ENCODE measurements at regions not wholly inside any gene's neighbourhood (a gene's known extent, or its start where the extent isn't known, plus 50 kb on each side); places are given as distances from the start of the nearest gene placed in this dataset.

DNA sequence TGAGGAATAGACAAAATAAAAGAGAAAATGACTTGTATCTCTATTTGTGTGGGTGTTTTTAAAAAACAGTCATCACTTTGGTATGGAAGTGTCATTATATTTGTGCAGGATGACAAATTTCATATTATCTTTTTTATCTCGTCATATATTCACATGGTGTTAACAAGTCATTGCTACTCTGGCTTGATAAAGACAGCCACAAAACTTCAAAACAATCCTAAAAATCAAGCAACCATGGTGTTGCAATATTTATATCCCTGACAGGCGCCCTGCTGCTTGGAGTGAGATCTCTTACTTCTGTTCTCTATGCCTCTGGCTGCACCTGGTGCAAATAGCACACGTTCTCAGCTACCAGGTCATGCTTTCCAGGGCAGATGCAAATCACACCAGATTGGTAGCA, 278.0 kb upstream of the EPHA4 start:
- Histone ChIP-seq H3K27ac (no peak overlapping the region), H3K4me1 (no peaks in the 10 kb centered on the region), H3K9me3 (no peaks in the 10 kb centered on the region), H3K27me3 (no peaks in the 10 kb centered on the region), H3K36me3 (no peaks in the 10 kb centered on the region), H3K4me3 (no peak overlapping the region)
- no peak for DNase-seq
- intact Hi-C loops (cut with DNase I): no loop called here
- WGBS, 2 donors: 33 to 36% methylated on average over 3 of the region's 3 CpGs
- TF ChIP-seq, protein P1, sequence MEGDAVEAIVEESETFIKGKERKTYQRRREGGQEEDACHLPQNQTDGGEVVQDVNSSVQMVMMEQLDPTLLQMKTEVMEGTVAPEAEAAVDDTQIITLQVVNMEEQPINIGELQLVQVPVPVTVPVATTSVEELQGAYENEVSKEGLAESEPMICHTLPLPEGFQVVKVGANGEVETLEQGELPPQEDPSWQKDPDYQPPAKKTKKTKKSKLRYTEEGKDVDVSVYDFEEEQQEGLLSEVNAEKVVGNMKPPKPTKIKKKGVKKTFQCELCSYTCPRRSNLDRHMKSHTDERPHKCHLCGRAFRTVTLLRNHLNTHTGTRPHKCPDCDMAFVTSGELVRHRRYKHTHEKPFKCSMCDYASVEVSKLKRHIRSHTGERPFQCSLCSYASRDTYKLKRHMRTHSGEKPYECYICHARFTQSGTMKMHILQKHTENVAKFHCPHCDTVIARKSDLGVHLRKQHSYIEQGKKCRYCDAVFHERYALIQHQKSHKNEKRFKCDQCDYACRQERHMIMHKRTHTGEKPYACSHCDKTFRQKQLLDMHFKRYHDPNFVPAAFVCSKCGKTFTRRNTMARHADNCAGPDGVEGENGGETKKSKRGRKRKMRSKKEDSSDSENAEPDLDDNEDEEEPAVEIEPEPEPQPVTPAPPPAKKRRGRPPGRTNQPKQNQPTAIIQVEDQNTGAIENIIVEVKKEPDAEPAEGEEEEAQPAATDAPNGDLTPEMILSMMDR (IDR thresholded peaks at IDR 0.05): no peak
- TF ChIP-seq POLR2A (IDR thresholded peaks at IDR 0.05): no peak

DNA sequence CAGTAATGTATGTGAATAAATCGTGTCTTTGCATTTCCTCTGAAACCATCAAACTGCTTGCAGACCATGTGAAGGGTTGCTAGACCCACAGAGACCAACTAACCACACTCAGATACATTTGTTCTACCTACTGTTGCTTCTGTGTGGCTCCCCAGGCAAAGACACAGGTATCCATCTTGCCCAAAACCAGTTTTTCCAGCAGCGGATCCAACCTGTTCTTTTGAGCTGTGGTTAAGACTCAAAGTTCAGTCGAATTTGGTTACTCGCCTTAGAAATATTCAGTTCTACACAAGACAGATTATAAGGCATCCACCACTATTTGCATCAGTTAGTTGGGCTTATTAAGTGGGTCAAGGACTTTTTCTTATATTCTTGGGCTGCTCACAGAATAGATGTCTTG, 276.2 kb upstream of the EPHA4 start:
- TF ChIP-seq POLR2A (IDR thresholded peaks at IDR 0.05): no peak
- TF ChIP-seq, protein P1 (IDR thresholded peaks at IDR 0.05): no peak
- no peak overlapping the region for H3K4me3 ChIP-seq
- 63 to 68% methylated on average over 4 of the region's 4 CpGs for WGBS, 2 donors

DNA sequence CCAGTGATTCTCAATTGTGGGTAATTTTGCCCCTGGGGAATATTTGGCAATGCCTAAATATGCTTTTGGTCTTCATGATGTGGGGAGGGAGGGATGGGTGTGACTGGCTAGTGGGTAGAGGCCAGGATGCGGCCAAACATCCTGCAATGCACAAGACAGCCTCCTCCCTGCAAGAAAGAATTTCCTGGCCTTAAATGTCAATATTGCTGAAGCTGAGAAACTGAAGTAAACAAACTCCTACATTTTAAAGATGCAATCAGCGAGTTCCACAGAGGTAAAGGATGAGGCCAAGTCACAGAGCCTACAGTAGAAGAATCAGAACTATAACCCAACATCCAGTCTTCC, 272.9 kb upstream of the EPHA4 start:
- no peak for DNase-seq
- H3K4me3 ChIP-seq: no peak overlapping the region
- no peaks in the 10 kb centered on the region for H3K27me3 ChIP-seq
- intact Hi-C loops (cut with DNase I): no loop called here
- no peaks in the 10 kb centered on the region for H3K36me3 ChIP-seq
- no peaks in the 10 kb centered on the region for H3K9me3 ChIP-seq
- TF ChIP-seq POLR2A (IDR thresholded peaks at IDR 0.05): no peak
- TF ChIP-seq, protein P1 (IDR thresholded peaks at IDR 0.05): no peak
- H3K4me1 ChIP-seq: no peaks in the 10 kb centered on the region
- 39 to 65% methylated on average over 2 of the region's 2 CpGs for WGBS, 2 donors
- no peak overlapping the region for H3K27ac ChIP-seq

More for the DNA sequence above, 276.2 kb upstream of the EPHA4 start:
- Histone ChIP-seq H3K4me1 (no peaks in the 10 kb centered on the region), H3K27me3 (no peaks in the 10 kb centered on the region), H3K9me3 (no peaks in the 10 kb centered on the region), H3K27ac (no peak overlapping the region), H3K36me3 (no peaks in the 10 kb centered on the region)
- DNase-seq: no peak
- intact Hi-C loops (cut with DNase I): no loop called here

DNA sequence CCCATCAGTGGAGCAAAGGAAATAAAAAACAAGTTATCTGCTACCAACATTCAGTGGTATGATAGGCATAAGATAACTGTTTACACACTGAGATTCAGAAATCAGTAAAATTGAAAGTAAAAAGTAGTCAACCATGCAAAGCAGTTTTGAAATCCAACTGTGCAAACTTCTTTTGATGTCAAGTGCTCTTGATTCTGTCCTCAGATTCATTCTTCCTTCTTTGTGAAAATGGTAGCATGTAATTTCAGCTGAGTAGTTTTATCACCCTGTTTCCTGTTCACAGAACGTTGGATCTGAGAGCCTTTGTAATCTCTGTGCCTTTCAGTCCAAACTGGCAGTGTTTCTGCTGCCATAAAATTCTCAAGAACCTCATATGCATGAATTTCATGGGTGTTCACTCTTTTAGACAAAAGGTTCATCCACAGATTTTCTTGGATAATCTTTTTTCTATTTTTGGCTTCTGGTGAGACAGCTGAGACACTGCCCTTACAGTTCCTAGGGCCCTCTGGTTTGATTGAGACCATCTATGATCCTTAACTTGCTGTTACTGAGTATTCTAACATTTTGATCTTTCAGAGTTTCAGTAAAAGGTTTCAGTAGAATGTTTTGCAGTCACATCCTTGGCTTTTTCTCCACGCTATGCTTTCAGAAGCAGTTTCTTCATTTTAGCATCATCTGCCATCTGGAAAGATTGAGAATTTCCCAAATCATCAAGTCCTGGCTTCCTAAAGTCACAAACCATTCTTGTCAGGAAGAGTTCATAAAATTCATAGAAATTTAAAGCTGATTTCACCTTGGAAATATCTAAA, 272.3 kb upstream of the EPHA4 start:
- no peaks in the 10 kb centered on the region for H3K36me3 ChIP-seq
- TF ChIP-seq, protein P1 (IDR thresholded peaks at IDR 0.05): no peak
- no peak for TF ChIP-seq POLR2A (IDR thresholded peaks at IDR 0.05)
- intact Hi-C loops (cut with DNase I): no loop called here
- no peaks in the 10 kb centered on the region for H3K27me3 ChIP-seq
- DNase-seq: no peak
- WGBS, 2 donors: 43 to 52% methylated on average over 2 of the region's 2 CpGs
- no peak overlapping the region for H3K4me3 ChIP-seq
- no peaks in the 10 kb centered on the region for H3K9me3 ChIP-seq
- H3K27ac ChIP-seq: no peak overlapping the region
- H3K4me1 ChIP-seq: no peaks in the 10 kb centered on the region

DNA sequence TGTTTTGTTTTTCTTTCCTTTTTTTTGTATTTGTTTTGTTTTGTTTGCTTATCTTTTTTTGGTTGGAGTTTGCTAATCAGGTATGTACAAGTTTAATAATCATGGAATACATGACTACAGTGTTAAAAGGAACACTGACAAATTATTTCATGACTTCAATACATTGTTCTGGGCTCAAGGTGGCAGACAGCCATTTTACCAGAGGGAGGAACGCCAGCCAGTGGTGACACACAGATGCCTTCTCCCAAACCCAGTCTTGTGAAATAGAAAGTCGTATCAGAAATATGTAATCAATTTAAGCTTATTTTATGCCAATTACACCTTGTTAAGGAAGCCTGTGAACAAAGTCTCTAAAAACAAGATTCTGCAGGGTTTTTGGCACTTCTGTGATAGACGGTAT, 264.0 kb upstream of the EPHA4 start:
- TF ChIP-seq, protein P1 (IDR thresholded peaks at IDR 0.05): no peak
- TF ChIP-seq POLR2A (IDR thresholded peaks at IDR 0.05): no peak
- Histone ChIP-seq H3K36me3 (no peaks in the 10 kb centered on the region), H3K4me3 (no peak overlapping the region), H3K9me3 (no peaks in the 10 kb centered on the region), H3K27ac (no peak overlapping the region), H3K4me1 (no peaks in the 10 kb centered on the region), H3K27me3 (no peaks in the 10 kb centered on the region)
- intact Hi-C loops (cut with DNase I): no loop called here
- no peak for DNase-seq
- 33 to 40% methylated on average over 3 of the region's 3 CpGs for WGBS, 2 donors
